ENCODE measurements at regions not wholly inside any gene's neighbourhood (a gene's known extent, or its start where the extent isn't known, plus 50 kb on each side); places are given as distances from the start of the nearest gene placed in this dataset.
"Not testable (repeated sequence)": the region's sequence is repeated elsewhere in the genome, so short reads cannot be mapped to it uniquely, and the experiment has no call there.

- DNase-seq = no peak
These were observed 375.2 kb downstream of the CD109 start for GRCh38 chr6:74071214-74071613.

- no peak for DNase-seq
These were observed 374.7 kb downstream of the CD109 start for GRCh38 chr6:74070711-74071110.

GRCh38 chr6:74070091-74070490, 374.1 kb downstream of the CD109 start:
- DNase-seq = peak; percentile 83

- DNase-seq = peak; percentile 91
These were observed 373.1 kb downstream of the CD109 start for GRCh38 chr6:74069089-74069581.

GRCh38 chr6:74066168-74066871, 370.3 kb downstream of the CD109 start:
- peak; percentile 82 for DNase-seq

GRCh38 chr6:74065705-74066104, 369.7 kb downstream of the CD109 start:
- DNase-seq = no peak

- DNase-seq = no peak
These were observed 367.4 kb downstream of the CD109 start for GRCh38 chr6:74063391-74063790.

GRCh38 chr6:74061201-74061600, 365.2 kb downstream of the CD109 start:
- DNase-seq = no peak

- no peak for DNase-seq
These were observed 364.4 kb downstream of the CD109 start for GRCh38 chr6:74060354-74060753.

- DNase-seq = peak; percentile 6
These were observed 362.6 kb downstream of the CD109 start for GRCh38 chr6:74058606-74059005.

GRCh38 chr6:74057326-74057725, 361.3 kb downstream of the CD109 start:
- DNase-seq = peak; percentile 8

- DNase-seq = no peak
These were observed 358.2 kb downstream of the CD109 start for GRCh38 chr6:74054190-74054589.

- DNase-seq = no peak
These were observed 354.9 kb downstream of the CD109 start for GRCh38 chr6:74050921-74051320.

GRCh38 chr6:74048387-74048786, 352.4 kb downstream of the CD109 start:
- no peak for DNase-seq

GRCh38 chr6:74044417-74045096, 348.6 kb downstream of the CD109 start:
- DNase-seq = peak; percentile 15

- no peak for DNase-seq
These were observed 345.4 kb downstream of the CD109 start for GRCh38 chr6:74041420-74041819.

GRCh38 chr6:74018825-74019224, 322.8 kb downstream of the CD109 start:
- no peak for DNase-seq

- DNase-seq = no peak
These were observed 319.4 kb downstream of the CD109 start for GRCh38 chr6:74015427-74015826.

- peak; percentile 7 for DNase-seq
These were observed 304.9 kb downstream of the CD109 start for GRCh38 chr6:74000666-74001490.

GRCh38 chr6:73990609-73991238, 294.7 kb downstream of the CD109 start:
- not testable (repeated sequence) for DNase-seq

- no peak for DNase-seq
These were observed 293.4 kb downstream of the CD109 start for GRCh38 chr6:73989428-73989827.

- peak; percentile 87 for DNase-seq
These were observed 289.9 kb downstream of the CD109 start for GRCh38 chr6:73985891-73986290.
